PFSK-1 (cell line): ENCODE measurements at regions not wholly inside any gene's neighbourhood (a gene's known extent, or its start where the extent isn't known, plus 50 kb on each side); places are given as distances from the start of the nearest gene placed in this dataset.

ENCODE experiments used
- FOXP2 ChIP-seq: optimal IDR thresholded peaks from 2 replicates; pipeline ENCODE3; 2011; ENCODE audit warnings: borderline replicate concordance, control low read depth, inconsistent platforms; ENCODE audit not compliant: insufficient read depth; ENCODE audit errors: extremely low read length, extremely low read depth
- POLR2AphosphoS5 ChIP-seq: IDR thresholded peaks from 2 replicates; pipeline ENCODE4 v1.6.1; 2012; ENCODE audit warnings: low read depth, mild to moderate bottlenecking, control low read depth, low read length, moderate library complexity
- REST ChIP-seq, 2 experiments: IDR thresholded peaks; 2 replicates each; pipeline versions ENCODE4 v1.6.1 to v1.8.0; 2011 to 2012; ENCODE audit warnings: low read depth in 2 of 2, low read length in 2 of 2, control low read depth in 1 of 2, inconsistent platforms in 1 of 2, mild to moderate bottlenecking in 1 of 2, moderate library complexity in 1 of 2; ENCODE audit not compliant: insufficient read depth in 1 of 2
- SIN3A ChIP-seq: IDR thresholded peaks from 2 replicates; pipeline ENCODE4 v1.6.1; 2012; ENCODE audit warnings: mild to moderate bottlenecking, low read length, moderate library complexity, borderline replicate concordance; ENCODE audit not compliant: insufficient read depth
- TAF1 ChIP-seq: IDR thresholded peaks from 2 replicates; pipeline ENCODE4 v1.6.1; 2012; ENCODE audit warnings: low read length, control low read depth, borderline replicate concordance; ENCODE audit not compliant: insufficient read depth

GRCh38 chr2:226274143-226274542, 525.5 kb downstream of the IRS1 start:
- TF ChIP-seq TAF1: no peak
- no peak for TF ChIP-seq SIN3A
- TF ChIP-seq FOXP2: no peak
- TF ChIP-seq POLR2AphosphoS5: no peak
- TF ChIP-seq REST (IDR thresholded peaks at IDR 0.05; ENCODE audit: insufficient read depth in 1 of 2, low read depth in 2 of 2, low read length in 2 of 2): no peak

- no peak for TF ChIP-seq SIN3A
- no peak for TF ChIP-seq TAF1
- TF ChIP-seq POLR2AphosphoS5: no peak
- no peak for TF ChIP-seq FOXP2
- no peak for TF ChIP-seq REST (IDR thresholded peaks at IDR 0.05; ENCODE audit: insufficient read depth in 1 of 2, low read depth in 2 of 2, low read length in 2 of 2)
These were observed 526.2 kb downstream of the IRS1 start for GRCh38 chr2:226273440-226273839.

- TF ChIP-seq SIN3A (no peak), REST (IDR thresholded peaks at IDR 0.05; ENCODE audit: insufficient read depth in 1 of 2, low read depth in 2 of 2, low read length in 2 of 2) (no peak), POLR2AphosphoS5 (no peak), TAF1 (no peak), FOXP2 (no peak)
These were observed 527.2 kb downstream of the IRS1 start for GRCh38 chr2:226272435-226272834.

- no peak for TF ChIP-seq TAF1
- TF ChIP-seq POLR2AphosphoS5: no peak
- no peak for TF ChIP-seq REST (IDR thresholded peaks at IDR 0.05; ENCODE audit: insufficient read depth in 1 of 2, low read depth in 2 of 2, low read length in 2 of 2)
- TF ChIP-seq SIN3A: no peak
- TF ChIP-seq FOXP2: no peak
These were observed 529.1 kb downstream of the IRS1 start for GRCh38 chr2:226270285-226271058.
